ENCODE measurements at regions not wholly inside any gene's neighbourhood (a gene's known extent, or its start where the extent isn't known, plus 50 kb on each side); places are given as distances from the start of the nearest gene placed in this dataset.

DNA sequence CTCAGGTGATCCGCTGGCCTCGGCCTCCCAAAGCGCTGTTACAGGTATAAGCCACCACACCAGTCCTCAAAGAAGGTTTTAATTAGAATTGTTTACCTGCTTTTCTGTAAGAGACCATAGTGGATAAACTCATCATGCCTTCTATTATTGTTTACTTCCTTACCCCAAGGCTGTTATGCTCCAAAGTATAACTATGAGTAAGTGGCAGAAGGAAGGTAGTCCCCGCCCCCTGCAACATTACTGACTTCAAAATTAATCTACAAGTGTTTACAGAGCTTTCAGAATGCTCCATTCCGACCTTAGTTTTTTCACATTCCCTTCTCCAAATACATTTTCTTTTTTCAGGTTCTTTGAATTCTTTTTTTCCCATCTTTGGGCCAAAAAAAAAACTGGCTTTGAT is 480.5 kb upstream of the NOX3 start:
- Histone ChIP-seq H3K36me3 (no peaks in the 10 kb centered on the region), H3K9me3 (no peaks in the 10 kb centered on the region), H3K27me3 (no peaks in the 10 kb centered on the region), H3K27ac (no peak overlapping the region), H3K4me3 (no peak overlapping the region), H3K4me1 (no peaks in the 10 kb centered on the region)
- 90% methylated on average over 5 of the region's 5 CpGs for WGBS
- no peak for TF ChIP-seq EP300 (IDR thresholded peaks at IDR 0.05)
- no peak for TF ChIP-seq POLR2AphosphoS5 (IDR thresholded peaks at IDR 0.05)
- no peak for TF ChIP-seq POLR2A (IDR thresholded peaks at IDR 0.05)
- TF ChIP-seq, protein P1, sequence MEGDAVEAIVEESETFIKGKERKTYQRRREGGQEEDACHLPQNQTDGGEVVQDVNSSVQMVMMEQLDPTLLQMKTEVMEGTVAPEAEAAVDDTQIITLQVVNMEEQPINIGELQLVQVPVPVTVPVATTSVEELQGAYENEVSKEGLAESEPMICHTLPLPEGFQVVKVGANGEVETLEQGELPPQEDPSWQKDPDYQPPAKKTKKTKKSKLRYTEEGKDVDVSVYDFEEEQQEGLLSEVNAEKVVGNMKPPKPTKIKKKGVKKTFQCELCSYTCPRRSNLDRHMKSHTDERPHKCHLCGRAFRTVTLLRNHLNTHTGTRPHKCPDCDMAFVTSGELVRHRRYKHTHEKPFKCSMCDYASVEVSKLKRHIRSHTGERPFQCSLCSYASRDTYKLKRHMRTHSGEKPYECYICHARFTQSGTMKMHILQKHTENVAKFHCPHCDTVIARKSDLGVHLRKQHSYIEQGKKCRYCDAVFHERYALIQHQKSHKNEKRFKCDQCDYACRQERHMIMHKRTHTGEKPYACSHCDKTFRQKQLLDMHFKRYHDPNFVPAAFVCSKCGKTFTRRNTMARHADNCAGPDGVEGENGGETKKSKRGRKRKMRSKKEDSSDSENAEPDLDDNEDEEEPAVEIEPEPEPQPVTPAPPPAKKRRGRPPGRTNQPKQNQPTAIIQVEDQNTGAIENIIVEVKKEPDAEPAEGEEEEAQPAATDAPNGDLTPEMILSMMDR (IDR thresholded peaks at IDR 0.05), result no peak
- no peak for DNase-seq (ENCODE audit: low spot score in 2 of 2)

DNA sequence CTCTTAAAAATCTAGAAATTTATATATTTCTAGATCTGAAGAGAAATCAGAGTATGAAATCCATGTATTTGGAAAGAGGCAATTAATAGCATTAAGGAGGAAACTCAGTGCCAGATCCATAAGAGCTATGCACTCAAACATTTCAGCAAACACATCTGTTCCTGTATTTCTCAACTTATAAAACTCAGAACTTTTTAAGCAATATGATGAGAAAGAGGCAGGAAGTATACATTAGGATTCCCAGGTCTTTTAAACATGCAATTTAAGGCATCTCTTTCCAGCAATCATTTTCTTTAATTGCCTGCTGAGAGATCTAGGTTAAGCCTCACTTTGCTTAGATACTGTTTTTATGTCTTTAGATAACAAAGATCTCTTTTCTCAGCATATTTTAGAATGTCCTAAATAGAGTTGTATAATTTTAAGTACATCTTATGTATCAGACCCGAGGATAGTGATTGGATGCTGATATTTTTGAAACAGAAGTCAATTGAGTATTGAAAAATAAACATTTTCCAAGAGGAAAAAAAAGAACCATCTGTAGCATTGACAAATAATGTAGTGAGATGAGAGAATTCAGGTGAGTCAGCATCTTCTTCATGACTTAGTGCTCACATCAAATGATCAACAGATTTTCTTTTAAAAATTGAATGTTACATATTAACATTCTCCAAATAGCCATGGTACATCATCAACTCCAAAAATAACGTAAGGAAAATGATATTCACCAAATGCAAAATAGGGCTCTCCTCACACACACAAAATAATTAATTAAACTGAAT is 461.4 kb upstream of the NOX3 start:
- no peaks in the 10 kb centered on the region for H3K4me1 ChIP-seq
- no peaks in the 10 kb centered on the region for H3K36me3 ChIP-seq
- no peak overlapping the region for H3K27ac ChIP-seq
- no peak for DNase-seq (ENCODE audit: low spot score in 2 of 2)
- no peaks in the 10 kb centered on the region for H3K9me3 ChIP-seq
- H3K4me3 ChIP-seq, result no peak overlapping the region
- H3K27me3 ChIP-seq, result no peaks in the 10 kb centered on the region
- TF ChIP-seq EP300 (IDR thresholded peaks at IDR 0.05) (no peak), POLR2AphosphoS5 (IDR thresholded peaks at IDR 0.05) (no peak), POLR2A (IDR thresholded peaks at IDR 0.05) (no peak)
- TF ChIP-seq, protein P1 (IDR thresholded peaks at IDR 0.05), result no peak
- 83% methylated on average over 2 of the region's 2 CpGs for WGBS

DNA sequence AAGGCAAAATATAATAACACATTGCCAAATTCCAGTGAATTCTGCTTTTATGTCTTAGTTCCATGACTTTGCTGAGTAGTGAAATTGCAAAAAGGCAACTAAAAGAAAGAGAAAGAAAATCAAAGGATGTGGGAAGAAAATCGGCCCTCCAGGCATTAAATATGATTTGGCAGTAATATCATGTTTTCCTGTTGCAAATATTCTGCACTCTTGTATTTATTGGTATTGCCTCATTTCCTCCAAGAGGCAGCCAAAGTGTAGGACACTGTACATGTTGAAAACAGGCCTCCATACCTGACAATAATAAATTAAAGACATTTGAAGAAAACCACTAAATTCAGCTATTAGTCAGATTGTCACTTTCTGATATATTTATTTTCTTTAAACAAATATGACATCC is 460.0 kb upstream of the NOX3 start:
- 7% methylated on average over 1 of the region's 1 CpG for WGBS
- Histone ChIP-seq H3K36me3 (no peaks in the 10 kb centered on the region), H3K4me3 (no peak overlapping the region), H3K27me3 (no peaks in the 10 kb centered on the region), H3K4me1 (no peaks in the 10 kb centered on the region), H3K27ac (no peak overlapping the region), H3K9me3 (no peaks in the 10 kb centered on the region)
- no peak for DNase-seq (ENCODE audit: low spot score in 2 of 2)
- TF ChIP-seq POLR2AphosphoS5 (IDR thresholded peaks at IDR 0.05) (no peak), EP300 (IDR thresholded peaks at IDR 0.05) (no peak), POLR2A (IDR thresholded peaks at IDR 0.05) (no peak)
- TF ChIP-seq, protein P1 (IDR thresholded peaks at IDR 0.05), result no peak

DNA sequence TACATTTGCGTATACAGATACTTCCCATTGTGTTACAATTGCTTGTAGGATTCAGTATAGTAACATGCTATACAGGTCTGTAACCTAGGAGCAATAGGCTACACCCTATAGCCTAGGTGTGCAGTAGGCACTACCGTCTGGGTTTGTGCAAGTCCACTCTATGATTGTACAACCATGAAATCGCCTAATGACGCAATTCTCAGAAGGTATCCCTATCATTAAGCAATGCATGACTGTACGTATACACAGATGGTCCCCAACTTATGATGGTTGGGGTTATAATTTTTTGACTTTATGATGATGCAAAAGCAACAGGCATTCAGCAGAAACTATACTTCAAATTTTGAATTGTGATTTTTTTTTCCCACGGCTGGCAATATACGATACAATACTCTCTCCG is 458.2 kb upstream of the NOX3 start:
- 98% methylated on average over 8 of the region's 8 CpGs for WGBS
- H3K4me3 ChIP-seq, result no peak overlapping the region
- no peak for TF ChIP-seq POLR2A (IDR thresholded peaks at IDR 0.05)
- no peak for TF ChIP-seq EP300 (IDR thresholded peaks at IDR 0.05)
- TF ChIP-seq, protein P1 (IDR thresholded peaks at IDR 0.05), result no peak
- TF ChIP-seq POLR2AphosphoS5 (IDR thresholded peaks at IDR 0.05), result no peak
- H3K27me3 ChIP-seq, result no peaks in the 10 kb centered on the region
- no peak for DNase-seq (ENCODE audit: low spot score in 2 of 2)
- peaks cover 6% of the 10 kb centered on the region for H3K9me3 ChIP-seq
- no peak overlapping the region for H3K27ac ChIP-seq
- H3K36me3 ChIP-seq, result no peaks in the 10 kb centered on the region
- no peaks in the 10 kb centered on the region for H3K4me1 ChIP-seq

DNA sequence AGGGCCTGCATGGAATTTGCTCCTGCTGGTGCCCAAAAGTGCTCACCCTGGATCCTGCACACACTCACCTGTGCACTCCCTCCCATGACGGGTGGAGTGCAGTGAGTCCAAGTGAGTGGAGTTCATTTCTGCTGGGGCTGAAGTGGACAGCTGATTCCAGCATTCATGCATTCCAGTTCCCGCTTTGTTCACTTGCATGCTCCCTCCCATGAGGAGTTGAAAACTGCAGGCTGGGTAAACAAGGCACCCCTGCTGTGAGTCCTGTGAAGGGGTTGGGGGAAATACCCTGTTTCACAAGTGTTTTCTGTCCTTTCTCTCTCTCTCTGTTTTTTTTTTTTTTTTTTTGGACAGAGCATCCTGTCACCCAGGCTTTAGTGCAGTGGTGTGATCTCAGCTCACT is 454.1 kb upstream of the NOX3 start:
- Histone ChIP-seq H3K36me3 (no peaks in the 10 kb centered on the region), H3K27ac (no peak overlapping the region), H3K9me3 (peaks cover 7% of the 10 kb centered on the region), H3K4me1 (no peaks in the 10 kb centered on the region), H3K27me3 (no peaks in the 10 kb centered on the region), H3K4me3 (no peak overlapping the region)
- 71% methylated on average over 2 of the region's 2 CpGs for WGBS
- no peak for DNase-seq (ENCODE audit: low spot score in 2 of 2)
- no peak for TF ChIP-seq EP300 (IDR thresholded peaks at IDR 0.05)
- no peak for TF ChIP-seq POLR2AphosphoS5 (IDR thresholded peaks at IDR 0.05)
- no peak for TF ChIP-seq POLR2A (IDR thresholded peaks at IDR 0.05)
- TF ChIP-seq, protein P1 (IDR thresholded peaks at IDR 0.05), result no peak

Data from suprapubic skin (tissue), 4 donors.